Nucleus accumbens (tissue), 56 donors: ENCODE measurements at regions not wholly inside any gene's neighbourhood (a gene's known extent, or its start where the extent isn't known, plus 50 kb on each side); places are given as distances from the start of the nearest gene placed in this dataset.

Source experiments
- DNase-seq, 56 donors: peaks; one replicate each; lab custom pipeline; 2025; lab: John Stamatoyannopoulos, UW

DNA sequence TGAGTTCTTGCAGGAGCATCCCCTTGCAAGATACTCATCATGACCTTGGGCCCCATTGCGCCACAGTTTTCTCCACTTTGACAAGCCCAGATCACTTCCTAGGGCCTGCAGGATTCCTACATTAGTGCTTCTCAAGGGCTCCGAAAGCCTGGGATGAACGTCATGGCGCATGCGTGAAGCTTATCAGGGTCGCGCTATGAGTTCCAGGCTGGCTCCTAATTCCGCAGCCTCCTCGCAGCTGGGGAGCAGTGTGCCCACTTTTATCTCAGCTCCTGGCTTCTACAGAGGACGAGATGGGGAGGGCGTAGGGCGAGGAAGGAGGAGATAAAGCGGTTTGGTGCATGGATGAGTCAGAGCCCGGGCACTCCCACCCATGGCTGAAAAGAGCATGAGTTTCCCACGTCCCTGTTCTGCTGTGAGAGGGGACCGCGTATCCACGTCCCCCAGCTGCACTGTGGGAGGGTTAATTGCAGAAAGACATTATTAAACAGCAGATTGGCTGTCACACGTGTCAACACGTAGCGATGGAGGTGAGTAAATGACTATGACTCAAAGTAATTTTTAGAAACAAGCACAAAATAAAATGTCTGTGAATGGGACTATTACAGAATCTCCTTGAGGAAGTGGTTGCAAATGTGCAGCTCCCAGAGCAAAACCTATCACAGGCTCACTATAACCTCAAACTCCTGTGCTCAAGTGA, 72.9 kb upstream of the DSP start:
- DNase-seq = peak in 45 of 56 donors; percentile 2 to 92 (median 63)

DNA sequence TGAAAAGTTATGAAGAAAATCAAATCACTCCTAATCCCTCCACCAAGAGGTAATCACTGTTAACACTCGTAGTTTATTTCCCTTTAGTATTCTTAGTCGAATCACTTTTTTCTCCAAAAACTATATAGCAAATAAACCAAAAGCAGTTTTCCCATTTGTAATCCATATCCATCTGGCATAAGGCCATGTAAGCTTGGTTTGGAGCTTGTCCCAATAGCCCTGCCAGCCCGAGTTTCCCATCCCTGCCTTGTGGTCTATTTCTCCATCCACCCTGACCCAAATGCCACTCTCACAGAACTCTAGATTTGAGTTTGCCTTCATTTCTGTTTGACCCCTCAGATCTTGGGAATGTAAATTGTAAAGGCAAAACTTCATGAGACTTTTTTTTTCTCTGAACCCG, 71.8 kb upstream of the DSP start:
- no peak for DNase-seq

DNA sequence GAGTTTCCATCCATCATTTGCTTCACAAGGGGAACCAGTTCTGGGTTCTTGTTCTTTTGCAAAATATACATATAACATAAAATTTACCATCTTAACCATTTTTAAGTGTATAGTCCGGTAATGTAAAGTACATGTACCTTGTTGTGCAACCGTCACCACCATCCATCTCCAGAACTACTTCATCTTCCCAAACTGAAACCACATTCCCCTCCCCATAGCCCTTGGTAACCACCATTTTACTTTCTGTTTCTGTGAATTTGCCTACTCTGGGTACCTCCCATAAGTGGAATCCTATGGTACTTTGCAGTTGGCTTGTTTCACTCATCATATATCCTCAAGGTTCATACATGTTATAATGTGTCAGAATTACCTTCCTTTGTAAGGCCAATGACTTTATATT, 70.3 kb upstream of the DSP start:
- no peak for DNase-seq

DNA sequence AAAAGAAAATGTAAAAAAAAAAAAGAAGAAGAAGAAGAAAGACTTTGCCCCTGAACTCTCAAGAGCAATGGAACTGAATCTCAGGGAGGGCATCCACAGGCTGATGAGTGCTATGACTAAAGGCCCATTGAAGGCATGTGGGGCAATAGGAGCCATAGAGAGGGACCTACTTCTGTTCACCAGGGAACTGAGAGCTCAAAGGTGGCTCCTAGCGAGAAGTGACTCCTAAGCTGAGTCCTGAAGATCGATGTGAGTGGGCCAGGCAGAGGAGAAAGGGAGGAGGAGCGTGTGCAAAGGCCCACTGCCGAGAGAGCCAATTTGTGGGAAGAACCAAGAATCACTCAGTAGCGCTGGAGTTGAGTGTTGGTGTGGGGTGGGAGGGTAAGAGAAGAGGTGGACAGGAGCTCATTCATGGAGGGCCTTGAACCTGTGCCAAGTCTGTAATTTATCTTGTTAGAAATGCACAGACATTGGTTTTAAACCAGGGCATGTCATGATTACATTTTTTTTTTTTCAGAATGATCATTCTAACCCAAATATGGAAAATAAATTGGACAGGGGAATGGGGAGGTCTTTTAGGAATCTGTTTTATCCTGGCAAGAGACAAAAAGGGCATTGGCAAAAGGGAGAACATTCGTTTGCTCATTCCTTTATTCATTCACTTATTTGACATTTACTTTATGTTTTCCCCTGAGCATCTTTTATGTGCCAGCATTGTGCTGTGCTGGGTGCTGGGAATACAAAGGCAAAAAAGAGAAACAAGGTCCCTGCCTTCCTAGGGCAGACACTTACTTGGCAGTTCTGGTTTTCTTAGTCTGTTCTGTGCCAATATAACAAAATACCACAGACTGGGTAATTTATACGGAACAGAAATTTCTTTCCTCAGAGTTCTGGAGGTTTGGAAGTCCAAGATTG, 67.4 kb upstream of the DSP start:
- DNase-seq = no peak

DNA sequence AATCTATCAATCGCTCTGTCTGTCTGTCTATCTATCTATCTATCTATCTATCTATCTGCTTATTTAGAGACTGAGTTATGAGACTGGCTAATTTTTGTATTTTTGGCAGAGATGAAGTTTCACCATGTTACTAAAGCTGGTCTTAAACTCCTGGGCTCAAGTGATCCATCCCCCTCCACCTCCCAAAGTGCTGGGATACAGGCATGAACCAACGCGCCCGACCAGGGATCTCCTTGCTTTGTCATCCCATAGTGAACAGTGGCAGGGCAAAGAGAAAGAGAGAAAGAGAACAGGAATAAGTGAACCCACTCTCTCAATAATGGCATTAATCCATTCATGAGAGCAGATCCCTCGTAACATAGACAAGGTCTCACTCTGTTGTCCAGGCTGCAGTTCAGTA, 66.4 kb upstream of the DSP start:
- no peak for DNase-seq

DNA sequence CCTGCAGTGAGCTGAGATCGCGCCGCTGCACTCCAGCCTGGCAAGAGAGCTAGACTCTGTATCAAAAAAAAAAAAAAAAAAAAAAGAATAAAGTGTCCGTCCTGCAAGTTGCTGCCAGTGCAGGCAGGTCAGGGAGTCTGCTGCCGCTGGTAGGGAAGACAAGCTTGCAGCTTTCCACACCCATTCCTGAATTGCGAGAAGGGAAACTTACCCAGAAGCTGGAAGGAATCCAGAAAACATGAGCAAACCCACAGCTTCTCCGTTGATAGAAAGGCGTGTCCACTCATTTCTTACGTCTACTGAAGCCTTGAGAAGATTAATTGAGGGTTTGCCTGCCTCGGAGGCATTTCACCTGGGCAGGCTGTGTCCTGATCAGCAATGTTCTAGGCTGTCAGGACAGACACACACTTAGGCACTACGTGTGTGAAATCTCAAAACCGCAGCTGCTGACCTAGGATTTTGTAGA, 61.6 kb upstream of the DSP start:
- DNase-seq = no peak

DNA sequence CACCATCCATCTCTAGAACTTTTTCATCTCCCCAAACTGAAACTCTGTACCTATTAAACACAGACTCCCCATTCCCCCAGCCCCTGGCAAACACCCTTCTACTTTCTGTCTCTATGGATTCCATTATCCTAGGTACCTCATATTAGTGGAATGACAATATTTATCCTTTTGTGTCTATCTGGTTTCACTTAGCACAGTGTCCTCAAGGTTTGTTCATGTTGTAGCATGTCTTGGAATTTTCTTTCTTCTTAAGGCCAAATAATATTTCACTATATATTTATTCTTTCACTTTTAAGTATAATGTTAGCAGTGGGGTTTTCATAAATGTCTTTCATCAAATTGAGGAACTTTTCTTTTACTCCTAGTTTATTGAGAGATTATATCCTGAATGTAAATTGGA, 56.8 kb upstream of the DSP start:
- no peak for DNase-seq

DNA sequence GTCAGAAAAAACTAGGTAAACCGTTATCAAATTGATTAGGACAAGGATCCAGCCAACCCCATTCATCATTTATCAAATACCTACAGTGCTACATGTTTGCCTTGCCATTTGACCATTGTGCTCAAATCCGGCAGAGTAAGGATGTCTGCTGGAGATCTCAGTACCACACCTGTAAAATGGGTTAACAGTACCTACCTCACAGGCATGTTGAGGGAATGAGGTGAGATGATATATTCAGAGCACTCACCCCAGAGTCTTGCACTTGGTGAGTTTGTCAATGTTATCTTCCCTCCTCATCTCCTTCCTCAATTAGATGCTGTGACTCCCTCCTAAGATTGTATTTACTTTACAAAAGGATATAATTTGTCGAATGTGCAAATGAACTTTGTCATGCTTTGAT, 54.5 kb upstream of the DSP start:
- no peak for DNase-seq

DNA sequence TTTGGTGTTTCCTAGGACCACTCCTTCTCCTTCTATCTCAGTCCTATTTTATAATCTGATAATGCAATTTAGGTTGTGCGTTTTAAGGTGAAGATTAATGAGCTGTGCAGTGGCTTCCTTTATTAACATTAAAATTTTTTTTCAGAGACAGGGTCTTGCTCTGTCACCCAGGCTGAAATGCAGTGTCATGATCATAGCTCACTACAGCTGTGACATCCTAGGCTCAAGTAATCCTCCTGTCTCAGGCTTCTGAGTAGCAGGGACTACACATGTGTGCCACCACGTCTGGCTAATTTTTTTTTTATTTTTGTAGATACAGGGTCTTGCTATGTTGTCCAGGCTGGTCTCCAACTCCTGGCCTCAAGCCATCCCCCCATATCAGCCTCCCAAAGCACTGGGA, 53.0 kb upstream of the DSP start:
- DNase-seq = no peak

DNA sequence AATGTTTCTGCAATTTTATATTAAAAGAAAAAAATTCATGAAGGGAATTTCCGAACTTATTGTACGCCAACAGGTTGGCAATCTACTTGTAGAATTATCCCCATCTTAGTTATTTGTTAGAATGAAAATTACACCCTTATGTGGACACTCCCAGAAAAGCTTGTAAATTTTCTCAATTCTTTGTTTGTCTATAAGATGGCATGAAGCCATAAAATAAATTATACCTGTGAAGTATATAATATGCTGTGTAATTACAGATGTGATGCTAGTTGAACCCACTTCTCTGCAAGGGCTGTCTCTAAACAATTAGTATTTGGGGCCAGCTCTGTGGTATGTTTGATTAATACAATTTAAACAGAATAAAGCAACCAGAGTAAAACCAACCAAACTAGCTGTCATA, 52.1 kb upstream of the DSP start:
- no peak for DNase-seq
